Left lung (tissue), 4 donors: ENCODE measurements at regions not wholly inside any gene's neighbourhood (a gene's known extent, or its start where the extent isn't known, plus 50 kb on each side); places are given as distances from the start of the nearest gene placed in this dataset.
"Not testable (repeated sequence)": the region's sequence is repeated elsewhere in the genome, so short reads cannot be mapped to it uniquely, and the experiment has no call there.

ENCODE experiments used
- ATAC-seq: fragments of 200-7000 bp; cut with Tn5 transposase; one replicate; pipeline ENCODE4 v1.9.1; 2020; ENCODE audit warnings: moderate library complexity
- DNase-seq, 4 donors: peaks; one replicate each; pipeline ENCODE4 v3.0.0-alpha.2; 2013 to 2020
- H3K27ac ChIP-seq, 2 donors: fragments of 200-600 bp; sonication (generic) in 1 of 2; one replicate each; pipeline versions ENCODE4 v1.5.0 to v1.8.0; 2020 to 2021
- H3K27me3 ChIP-seq, 2 donors: fragments of 200-600 bp; sonication (generic) in 1 of 2; one replicate each; pipeline versions ENCODE4 v1.5.0 to v1.8.0; 2020 to 2021
- H3K36me3 ChIP-seq, 2 donors: fragments of 200-600 bp; sonication (generic) in 1 of 2; one replicate each; pipeline versions ENCODE4 v1.5.0 to v1.8.0; 2020 to 2021
- H3K4me1 ChIP-seq, 2 donors: fragments of 200-600 bp; one replicate each; pipeline ENCODE4 v1.8.0; 2021
- H3K4me3 ChIP-seq, 2 donors: fragments of 200-600 bp; sonication (generic) in 1 of 2; one replicate each; pipeline versions ENCODE4 v1.5.0 to v1.8.0; 2020 to 2021; ENCODE audit warnings: mild to moderate bottlenecking in 1 of 2
- H3K9me3 ChIP-seq, 2 donors: fragments of 200-600 bp; sonication (generic) in 1 of 2; one replicate each; pipeline versions ENCODE4 v1.5.0 to v1.8.0; 2020 to 2021
- CTCF ChIP-seq, 2 donors: fragments of 200-600 bp; sonication (generic) in 1 of 2; IDR thresholded peaks; one replicate each; pipeline versions ENCODE4 v1.5.0 to v1.8.0; 2021; ENCODE audit warnings: antibody characterized with exemption in 2 of 2
- intact Hi-C, 2 donors: fragments of 100-400 bp; cut with DNase I; formaldehyde crosslinking; loops; one replicate each; pipeline versions ENCODE4 v1.11.2 to v1.14.2; 2022
- donor health status: DM: no; HTN: yes; CAD: no.
- donor health status: DM: no; HTN: no; CAD: no.

GRCh38 chr2:61645911-61646310 is 107.8 kb upstream of the XPO1 start:
- H3K36me3 ChIP-seq: no peaks in the 10 kb centered on the region
- intact Hi-C loops: no loop called here
- H3K4me1 ChIP-seq: no peaks in the 10 kb centered on the region
- TF ChIP-seq CTCF (IDR thresholded peaks at IDR 0.05): no peak
- ATAC-seq (no peak), DNase-seq (no peak)
- H3K27ac ChIP-seq: no peak overlapping the region
- H3K4me3 ChIP-seq: no peak overlapping the region
- H3K27me3 ChIP-seq: no peaks in the 10 kb centered on the region
- peaks cover 0 to 16% of the 10 kb centered on the region in 2 donors for H3K9me3 ChIP-seq

GRCh38 chr2:61643153-61643552 is 105.0 kb upstream of the XPO1 start:
- H3K4me3 ChIP-seq, H3K27me3 ChIP-seq, DNase-seq, ATAC-seq, intact Hi-C loops, H3K36me3 ChIP-seq, H3K4me1 ChIP-seq, H3K27ac ChIP-seq: not testable (repeated sequence)
- peaks cover 0 to 16% of the 10 kb centered on the region in 2 donors for H3K9me3 ChIP-seq

GRCh38 chr2:61640406-61640805 is 102.2 kb upstream of the XPO1 start:
- Histone ChIP-seq H3K4me1 (no peaks in the 10 kb centered on the region), H3K27ac (no peak overlapping the region), H3K9me3 (no peaks in the 10 kb centered on the region), H3K36me3 (no peaks in the 10 kb centered on the region), H3K4me3 (no peak overlapping the region), H3K27me3 (no peaks in the 10 kb centered on the region)
- intact Hi-C loops: no loop called here
- DNase-seq (no peak), ATAC-seq (no peak)
- no peak for TF ChIP-seq CTCF (IDR thresholded peaks at IDR 0.05)

DNA sequence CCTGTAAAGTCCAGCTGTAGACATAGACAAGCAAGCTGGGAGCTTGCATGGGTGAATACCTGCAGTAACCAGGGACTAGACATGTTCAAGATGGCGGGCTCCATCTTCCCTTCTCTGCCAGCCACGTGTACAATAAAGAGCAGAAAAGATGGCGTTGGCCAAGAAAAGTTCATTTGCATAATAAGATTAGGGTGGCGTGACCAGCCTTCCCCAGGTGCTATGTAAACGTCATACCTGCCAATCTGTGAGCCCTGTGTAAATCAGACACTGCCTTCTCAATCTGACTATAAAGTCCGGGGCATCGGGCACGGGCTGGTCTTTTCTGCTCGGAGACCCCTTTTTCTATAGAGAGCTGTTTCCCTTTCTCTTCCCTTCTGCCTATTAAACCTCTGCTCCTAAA is 101.6 kb upstream of the XPO1 start:
- Histone ChIP-seq H3K9me3 (no peaks in the 10 kb centered on the region), H3K27me3 (no peaks in the 10 kb centered on the region), H3K4me3 (no peak overlapping the region), H3K36me3 (no peaks in the 10 kb centered on the region), H3K27ac (no peak overlapping the region), H3K4me1 (no peaks in the 10 kb centered on the region)
- TF ChIP-seq CTCF (IDR thresholded peaks at IDR 0.05): no peak
- no peak for ATAC-seq
- intact Hi-C loops: no loop called here
- DNase-seq: no peak

GRCh38 chr2:61636686-61637085 is 98.5 kb upstream of the XPO1 start:
- TF ChIP-seq CTCF (IDR thresholded peaks at IDR 0.05): no peak
- ATAC-seq (no peak), DNase-seq (no peak)
- Histone ChIP-seq H3K36me3 (no peaks in the 10 kb centered on the region), H3K27me3 (no peaks in the 10 kb centered on the region), H3K9me3 (no peaks in the 10 kb centered on the region), H3K4me1 (no peaks in the 10 kb centered on the region), H3K4me3 (no peak overlapping the region), H3K27ac (no peak overlapping the region)
- intact Hi-C loops: no loop called here

DNA sequence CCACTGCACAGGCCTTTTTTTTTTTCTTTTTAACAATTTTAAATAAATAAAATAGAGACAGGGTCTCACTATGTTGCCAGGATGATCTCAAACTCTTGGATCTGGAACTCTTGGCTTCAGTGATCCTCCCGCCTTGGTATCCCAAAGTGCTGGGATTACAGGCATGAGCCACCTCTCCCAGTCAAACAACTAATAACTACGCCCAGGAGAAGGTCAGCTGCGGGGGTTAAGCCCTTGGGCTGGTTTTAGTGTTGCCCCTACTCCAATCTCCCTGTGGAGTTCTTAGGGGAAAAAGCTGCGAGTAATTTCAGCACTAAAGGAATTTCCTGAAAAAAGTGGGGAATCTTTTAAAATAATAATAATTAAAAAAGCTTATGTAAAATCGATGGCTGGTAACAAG is 96.4 kb upstream of the XPO1 start:
- intact Hi-C loops: no loop called here
- Histone ChIP-seq H3K4me3 (no peak overlapping the region), H3K27ac (no peak overlapping the region), H3K36me3 (no peaks in the 10 kb centered on the region), H3K9me3 (no peaks in the 10 kb centered on the region), H3K27me3 (no peaks in the 10 kb centered on the region), H3K4me1 (no peaks in the 10 kb centered on the region)
- no peak for TF ChIP-seq CTCF (IDR thresholded peaks at IDR 0.05)
- ATAC-seq (no peak), DNase-seq (no peak)
